ENCODE measurements at regions not wholly inside any gene's neighbourhood (a gene's known extent, or its start where the extent isn't known, plus 50 kb on each side); places are given as distances from the start of the nearest gene placed in this dataset.

- H3K9me3 Mint-ChIP-seq (ENCODE audit: insufficient read depth): peaks cover 2% of the 10 kb centered on the region
- H4K20me1 ChIP-seq (ENCODE audit: control insufficient read depth, insufficient read depth, low read length, poor library complexity, severe bottlenecking): no peaks in the 10 kb centered on the region
- no peak overlapping the region for H3K9ac ChIP-seq (ENCODE audit: low read length)
- ATAC-seq (ENCODE audit: low read depth): no peak
- DNase-seq: no peak
- H3K9me3 ChIP-seq (ENCODE audit: control extremely low read depth in 1 of 3, control insufficient read depth in 2 of 3, insufficient read depth in 1 of 3, low read length in 2 of 3): no peaks in the 10 kb centered on the region
- no peak overlapping the region for H2AFZ ChIP-seq (ENCODE audit: insufficient read depth, low read depth, low read length, poor library complexity, severe bottlenecking)
- CTCF ChIA-PET: no interaction called here
- H3K27ac Mint-ChIP-seq: no peak overlapping the region
- H3K4me1 Mint-ChIP-seq: no peaks in the 10 kb centered on the region
- no peaks in the 10 kb centered on the region for H3K79me2 ChIP-seq (ENCODE audit: control insufficient read depth, insufficient read depth, low read length)
- POLR2A ChIA-PET: no interaction called here
- H3K4me3 Mint-ChIP-seq: no peak overlapping the region
- no peak overlapping the region for H3K4me2 ChIP-seq (replicated peaks; ENCODE audit: low read depth, low read length, poor library complexity, severe bottlenecking)
- no peaks in the 10 kb centered on the region for H3K27me3 Mint-ChIP-seq
- no peaks in the 10 kb centered on the region for H3K27me3 ChIP-seq (replicated peaks in 1 of 4; ENCODE audit: control extremely low read depth in 1 of 4, control insufficient read depth in 3 of 4, insufficient read depth in 4 of 4, low read length in 3 of 4)
- H3K4me1 ChIP-seq (ENCODE audit: control insufficient read depth in 2 of 2, insufficient read depth in 2 of 2, low read length in 2 of 2): no peaks in the 10 kb centered on the region
- intact Hi-C loops (cut with micrococcal nuclease): no loop called here
- H3K4me3 ChIP-seq (ENCODE audit: control extremely low read depth in 1 of 5, extremely low read depth in 1 of 5, insufficient read depth in 1 of 5, low read depth in 2 of 5, low read length in 4 of 5): no peak overlapping the region
- H3K36me3 ChIP-seq (replicated peaks in 1 of 2; ENCODE audit: control extremely low read depth in 1 of 2, control insufficient read depth in 1 of 2, extremely low read depth in 1 of 2, insufficient read depth in 2 of 2, low read length in 1 of 2): no peaks in the 10 kb centered on the region
- H3K27ac ChIP-seq (ENCODE audit: low read length in 2 of 2): no peak overlapping the region
- TF ChIP-seq CTCF (IDR thresholded peaks at IDR 0.05): no peak
- TF ChIP-seq EZH2 (IDR thresholded peaks at IDR 0.05; ENCODE audit: borderline replicate concordance, insufficient read depth, low read depth, low read length, poor library complexity, severe bottlenecking): no peak
Observed at GRCh38 chr7:85608804-85609203, 421.9 kb upstream of the SEMA3D start.

GRCh38 chr7:85602196-85602595 is 415.3 kb upstream of the SEMA3D start:
- no peaks in the 10 kb centered on the region for H3K4me1 Mint-ChIP-seq
- H3K4me3 Mint-ChIP-seq: no peak overlapping the region

More at GRCh38 chr7:85602196-85602595, 415.3 kb upstream of the SEMA3D start:
- ATAC-seq (ENCODE audit: low read depth) (no peak), DNase-seq (no peak)
- peaks cover 2% of the 10 kb centered on the region for H3K9me3 Mint-ChIP-seq (ENCODE audit: insufficient read depth)
- no peaks in the 10 kb centered on the region for H3K27me3 Mint-ChIP-seq
- no peak overlapping the region for H3K4me2 ChIP-seq (replicated peaks; ENCODE audit: low read depth, low read length, poor library complexity, severe bottlenecking)
- TF ChIP-seq EZH2 (IDR thresholded peaks at IDR 0.05; ENCODE audit: borderline replicate concordance, insufficient read depth, low read depth, low read length, poor library complexity, severe bottlenecking) (no peak), CTCF (IDR thresholded peaks at IDR 0.05) (no peak)
- no peaks in the 10 kb centered on the region for H3K36me3 ChIP-seq (replicated peaks in 1 of 2; ENCODE audit: control extremely low read depth in 1 of 2, control insufficient read depth in 1 of 2, extremely low read depth in 1 of 2, insufficient read depth in 2 of 2, low read length in 1 of 2)
- H3K9ac ChIP-seq (ENCODE audit: low read length): no peak overlapping the region
- CTCF ChIA-PET: no interaction called here
- intact Hi-C loops (cut with micrococcal nuclease): no loop called here
- no peaks in the 10 kb centered on the region for H3K27me3 ChIP-seq (replicated peaks in 1 of 4; ENCODE audit: control extremely low read depth in 1 of 4, control insufficient read depth in 3 of 4, insufficient read depth in 4 of 4, low read length in 3 of 4)
- H3K4me3 ChIP-seq (ENCODE audit: control extremely low read depth in 1 of 5, extremely low read depth in 1 of 5, insufficient read depth in 1 of 5, low read depth in 2 of 5, low read length in 4 of 5): no peak overlapping the region
- H2AFZ ChIP-seq (ENCODE audit: insufficient read depth, low read depth, low read length, poor library complexity, severe bottlenecking): no peak overlapping the region
- no peaks in the 10 kb centered on the region for H4K20me1 ChIP-seq (ENCODE audit: control insufficient read depth, insufficient read depth, low read length, poor library complexity, severe bottlenecking)
- H3K79me2 ChIP-seq (ENCODE audit: control insufficient read depth, insufficient read depth, low read length): no peaks in the 10 kb centered on the region
- no peak overlapping the region for H3K27ac Mint-ChIP-seq
- H3K4me1 ChIP-seq (ENCODE audit: control insufficient read depth in 2 of 2, insufficient read depth in 2 of 2, low read length in 2 of 2): no peaks in the 10 kb centered on the region
- no CpG with 5 or more reads among the region's 2 CpGs for WGBS (ENCODE audit: insufficient coverage)
- no peak overlapping the region for H3K27ac ChIP-seq (ENCODE audit: low read length in 2 of 2)
- POLR2A ChIA-PET: no interaction called here
- H3K9me3 ChIP-seq (ENCODE audit: control extremely low read depth in 1 of 3, control insufficient read depth in 2 of 3, insufficient read depth in 1 of 3, low read length in 2 of 3): no peaks in the 10 kb centered on the region
